Testis (tissue), 2 donors: ENCODE measurements at regions not wholly inside any gene's neighbourhood (a gene's known extent, or its start where the extent isn't known, plus 50 kb on each side); places are given as distances from the start of the nearest gene placed in this dataset.

Source experiments
- DNase-seq: peaks from one replicate; pipeline ENCODE4 v3.0.0-alpha.2; 2019
- H3K27ac ChIP-seq, 2 donors: fragments of 200-600 bp; sonication (generic); one replicate each; pipeline ENCODE4 v1.5.1; 2019
- H3K27me3 ChIP-seq: fragments of 200-600 bp; sonication (generic); one replicate; pipeline ENCODE4 v1.5.1; 2019
- H3K36me3 ChIP-seq: fragments of 200-600 bp; sonication (generic); one replicate; pipeline ENCODE4 v1.5.1; 2017; ENCODE audit warnings: low read depth; ENCODE audit errors: missing control alignments
- H3K4me1 ChIP-seq: fragments of 200-600 bp; sonication (generic); one replicate; pipeline ENCODE4 v1.5.1; 2019
- H3K4me3 ChIP-seq, 2 donors: fragments of 200-600 bp; sonication (generic); one replicate each; pipeline ENCODE4 v1.5.1; 2017 to 2019
- H3K9me3 ChIP-seq: fragments of 200-600 bp; sonication (generic); one replicate; pipeline ENCODE4 v1.5.1; 2017
- POLR2A ChIP-seq: fragments of 450-650 bp; IDR thresholded peaks from one replicate; pipeline ENCODE4 v1.6.1; 2017; ENCODE audit warnings: antibody characterized with exemption, mild to moderate bottlenecking, moderate library complexity
- whole genome bisulfite sequencing, 2 donors: methylation state at CpG; one replicate each; pipeline ENCODE4 v1.1.5; 2018; 5-methylcytosine and 5-hydroxymethylcytosine counted together
- intact Hi-C: fragments of 100-400 bp; cut with DNase I; formaldehyde crosslinking; loops from one replicate; pipeline ENCODE4 v1.15.1; 2023; ENCODE audit warnings: low total_unique reads
- TF ChIP-seq, protein P1 (sequence below), 3 experiments: fragments of 450-650 bp in 2 of 3; fragments of 200-600 bp in 1 of 3; sonication (generic) in 1 of 3; IDR thresholded peaks; one replicate each; pipeline ENCODE4 v1.5.1; 2016 to 2019; ENCODE audit warnings: antibody characterized with exemption in 3 of 3, mild to moderate bottlenecking in 2 of 3, moderate library complexity in 1 of 3

DNA sequence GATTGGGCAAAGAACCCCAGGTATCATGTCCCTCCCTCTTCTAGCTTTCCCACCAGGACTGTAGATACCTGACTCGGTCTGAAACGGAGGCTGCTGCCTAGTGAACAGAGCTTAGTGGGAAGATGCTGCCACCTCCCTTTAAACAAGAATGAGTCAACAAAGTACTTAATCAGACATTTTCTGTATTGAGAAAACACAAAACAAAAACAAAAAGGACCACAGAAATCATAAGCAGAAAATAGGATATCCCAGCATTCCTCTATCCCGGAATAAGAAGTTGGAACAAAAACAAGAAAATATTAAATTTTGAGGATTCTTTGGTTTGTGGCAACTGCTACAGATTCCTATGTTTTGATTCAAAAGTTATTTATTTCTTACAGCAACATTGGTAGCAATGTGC lies 51.7 kb upstream of the COL8A1 start:
- no peak overlapping the region for H3K27ac ChIP-seq
- TF ChIP-seq, protein P1, sequence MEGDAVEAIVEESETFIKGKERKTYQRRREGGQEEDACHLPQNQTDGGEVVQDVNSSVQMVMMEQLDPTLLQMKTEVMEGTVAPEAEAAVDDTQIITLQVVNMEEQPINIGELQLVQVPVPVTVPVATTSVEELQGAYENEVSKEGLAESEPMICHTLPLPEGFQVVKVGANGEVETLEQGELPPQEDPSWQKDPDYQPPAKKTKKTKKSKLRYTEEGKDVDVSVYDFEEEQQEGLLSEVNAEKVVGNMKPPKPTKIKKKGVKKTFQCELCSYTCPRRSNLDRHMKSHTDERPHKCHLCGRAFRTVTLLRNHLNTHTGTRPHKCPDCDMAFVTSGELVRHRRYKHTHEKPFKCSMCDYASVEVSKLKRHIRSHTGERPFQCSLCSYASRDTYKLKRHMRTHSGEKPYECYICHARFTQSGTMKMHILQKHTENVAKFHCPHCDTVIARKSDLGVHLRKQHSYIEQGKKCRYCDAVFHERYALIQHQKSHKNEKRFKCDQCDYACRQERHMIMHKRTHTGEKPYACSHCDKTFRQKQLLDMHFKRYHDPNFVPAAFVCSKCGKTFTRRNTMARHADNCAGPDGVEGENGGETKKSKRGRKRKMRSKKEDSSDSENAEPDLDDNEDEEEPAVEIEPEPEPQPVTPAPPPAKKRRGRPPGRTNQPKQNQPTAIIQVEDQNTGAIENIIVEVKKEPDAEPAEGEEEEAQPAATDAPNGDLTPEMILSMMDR (IDR thresholded peaks at IDR 0.05): no peak
- no peak for DNase-seq
- intact Hi-C loops: no loop called here
- H3K27me3 ChIP-seq: no peaks in the 10 kb centered on the region
- H3K4me1 ChIP-seq: no peaks in the 10 kb centered on the region
- WGBS, 2 donors: 67 to 69% methylated on average over 3 of the region's 3 CpGs
- H3K9me3 ChIP-seq: no peaks in the 10 kb centered on the region
- no peak overlapping the region for H3K4me3 ChIP-seq
- H3K36me3 ChIP-seq: no peaks in the 10 kb centered on the region

GRCh38 chr3:99579965-99580364 lies 58.4 kb upstream of the COL8A1 start:
- H3K9me3 ChIP-seq: no peaks in the 10 kb centered on the region
- H3K27ac ChIP-seq: no peak overlapping the region
- H3K27me3 ChIP-seq: no peaks in the 10 kb centered on the region
- TF ChIP-seq, protein P1 (IDR thresholded peaks at IDR 0.05): no peak
- no peak for TF ChIP-seq POLR2A
- H3K4me3 ChIP-seq: no peak overlapping the region
- WGBS, 2 donors: 83 to 85% methylated on average over 3 of the region's 3 CpGs
- no peaks in the 10 kb centered on the region for H3K36me3 ChIP-seq
- H3K4me1 ChIP-seq: no peaks in the 10 kb centered on the region
- intact Hi-C loops: no loop called here
- DNase-seq: no peak

GRCh38 chr3:99579246-99579645 lies 59.1 kb upstream of the COL8A1 start:
- Histone ChIP-seq H3K9me3 (no peaks in the 10 kb centered on the region), H3K4me1 (no peaks in the 10 kb centered on the region), H3K27me3 (no peaks in the 10 kb centered on the region), H3K27ac (no peak overlapping the region), H3K4me3 (no peak overlapping the region), H3K36me3 (no peaks in the 10 kb centered on the region)
- WGBS, 2 donors: 87 to 89% methylated on average over 4 of the region's 4 CpGs
- TF ChIP-seq POLR2A: no peak
- TF ChIP-seq, protein P1 (IDR thresholded peaks at IDR 0.05): no peak
- no peak for DNase-seq
- intact Hi-C loops: no loop called here

- WGBS, 2 donors: 94 to 100% methylated on average over 1 of the region's 1 CpG
- no peaks in the 10 kb centered on the region for H3K36me3 ChIP-seq
- DNase-seq: no peak
- H3K9me3 ChIP-seq: no peaks in the 10 kb centered on the region
- H3K27me3 ChIP-seq: no peaks in the 10 kb centered on the region
- TF ChIP-seq POLR2A: no peak
- TF ChIP-seq, protein P1 (IDR thresholded peaks at IDR 0.05): no peak
- intact Hi-C loops: no loop called here
- no peak overlapping the region for H3K27ac ChIP-seq
- H3K4me3 ChIP-seq: no peak overlapping the region
- H3K4me1 ChIP-seq: no peaks in the 10 kb centered on the region
These were observed 59.9 kb upstream of the COL8A1 start for GRCh38 chr3:99578339-99578970.

- no peaks in the 10 kb centered on the region for H3K36me3 ChIP-seq
- no peak overlapping the region for H3K4me3 ChIP-seq
- H3K4me1 ChIP-seq: no peaks in the 10 kb centered on the region
- H3K9me3 ChIP-seq: no peaks in the 10 kb centered on the region
- intact Hi-C loops: no loop called here
- TF ChIP-seq, protein P1 (IDR thresholded peaks at IDR 0.05): no peak
- TF ChIP-seq POLR2A: no peak
- H3K27me3 ChIP-seq: no peaks in the 10 kb centered on the region
- no peak for DNase-seq
- H3K27ac ChIP-seq: no peak overlapping the region
- WGBS, 2 donors: 75 to 76% methylated on average over 4 of the region's 4 CpGs
These were observed 61.4 kb upstream of the COL8A1 start for GRCh38 chr3:99576904-99577559.
